HG03045 (cell line): ENCODE measurements at regions not wholly inside any gene's neighbourhood (a gene's known extent, or its start where the extent isn't known, plus 50 kb on each side); places are given as distances from the start of the nearest gene placed in this dataset.

ENCODE experiments used
- ATAC-seq: cut with Tn5 transposase; IDR thresholded peaks from one replicate; pipeline ENCODE4 v1.9.1; 2021; ENCODE audit warnings: mild to moderate bottlenecking, moderate library complexity; ENCODE audit not compliant: unreplicated experiment

- no peak for ATAC-seq
These were observed 285.5 kb downstream of the GASK1B start for GRCh38 chr4:157887316-157887715.

GRCh38 chr4:157886645-157887044 is 286.2 kb downstream of the GASK1B start:
- ATAC-seq, result no peak

- no peak for ATAC-seq
These were observed 287.0 kb downstream of the GASK1B start for GRCh38 chr4:157885811-157886210.

GRCh38 chr4:157882901-157883300 is 289.9 kb downstream of the GASK1B start:
- no peak for ATAC-seq

- no peak for ATAC-seq
These were observed 292.1 kb downstream of the GASK1B start for GRCh38 chr4:157880761-157881160.

- ATAC-seq, result no peak
These were observed 318.0 kb downstream of the GASK1B start for GRCh38 chr4:157854819-157855218.

GRCh38 chr4:157840648-157841047 is 332.2 kb downstream of the GASK1B start:
- no peak for ATAC-seq

GRCh38 chr4:157840034-157840433 is 332.8 kb downstream of the GASK1B start:
- no peak for ATAC-seq

- no peak for ATAC-seq
These were observed 334.5 kb downstream of the GASK1B start for GRCh38 chr4:157838366-157838765.

GRCh38 chr4:157837071-157837703 is 335.6 kb downstream of the GASK1B start:
- no peak for ATAC-seq

- ATAC-seq, result no peak
These were observed 340.2 kb downstream of the GASK1B start for GRCh38 chr4:157832596-157832995.

- no peak for ATAC-seq
These were observed 348.8 kb downstream of the GASK1B start for GRCh38 chr4:157824021-157824420.

- ATAC-seq, result no peak
These were observed 351.0 kb downstream of the GASK1B start for GRCh38 chr4:157821814-157822213.

- no peak for ATAC-seq
These were observed 352.9 kb downstream of the GASK1B start for GRCh38 chr4:157819693-157820464.

GRCh38 chr4:157818946-157819692 is 353.7 kb downstream of the GASK1B start:
- no peak for ATAC-seq

GRCh38 chr4:157810137-157810774 is 362.6 kb downstream of the GASK1B start:
- ATAC-seq, result no peak

- ATAC-seq, result no peak
These were observed 363.9 kb downstream of the GASK1B start for GRCh38 chr4:157808796-157809383.

GRCh38 chr4:157806184-157806583 is 366.6 kb downstream of the GASK1B start:
- ATAC-seq, result no peak

- no peak for ATAC-seq
These were observed 367.8 kb downstream of the GASK1B start for GRCh38 chr4:157804986-157805385.

- no peak for ATAC-seq
These were observed 368.8 kb downstream of the GASK1B start for GRCh38 chr4:157803845-157804521.
